ENCODE measurements at regions not wholly inside any gene's neighbourhood (a gene's known extent, or its start where the extent isn't known, plus 50 kb on each side); places are given as distances from the start of the nearest gene placed in this dataset.

- TF ChIP-seq CENPT (CRISPR knock-in tag; IDR thresholded peaks at IDR 0.05; ENCODE audit: low read depth) (no peak), HBP1 (CRISPR knock-in tag; IDR thresholded peaks at IDR 0.05; ENCODE audit: low read depth) (no peak), FOSL1 (CRISPR knock-in tag; IDR thresholded peaks at IDR 0.05; ENCODE audit: borderline replicate concordance) (no peak), HDAC1 (CRISPR knock-in tag; IDR thresholded peaks at IDR 0.05) (no peak)
- Histone ChIP-seq H3K4me2 (ENCODE audit: low read depth, low read length) (no peak overlapping the region), H3K36me3 (replicated peaks in 1 of 2; ENCODE audit: control insufficient read depth in 1 of 2, insufficient read depth in 2 of 2, low read length in 2 of 2) (no peaks in the 10 kb centered on the region), H3K79me2 (ENCODE audit: insufficient read depth, low read length) (no peaks in the 10 kb centered on the region), H3K9ac (ENCODE audit: insufficient read depth, low read depth, low read length) (no peak overlapping the region), H2AFZ (ENCODE audit: low read length) (no peak overlapping the region), H3K27me3 (ENCODE audit: control insufficient read depth in 1 of 2, insufficient read depth in 2 of 2, low read length in 2 of 2) (no peaks in the 10 kb centered on the region), H3K4me1 (ENCODE audit: insufficient read depth, low read length) (no peaks in the 10 kb centered on the region), H3K27ac (ENCODE audit: extremely low read length, insufficient read depth, low read length) (no peak overlapping the region), H3K4me3 (replicated peaks in 1 of 3; ENCODE audit: insufficient read depth in 1 of 3, low read depth in 2 of 3, low read length in 3 of 3) (no peak overlapping the region), H3K9me3 (ENCODE audit: low read length) (peaks cover 80% of the 10 kb centered on the region), H4K20me1 (ENCODE audit: insufficient read depth, low read length) (no peaks in the 10 kb centered on the region)
- no peak for DNase-seq (ENCODE audit: low spot score)
- no peak for ATAC-seq
- FAIRE-seq: no peak
- in situ Hi-C loops (cut with HindIII; ENCODE audit: extremely low pct_ligation_motif_present, low pct_unique_long_range_greater_than_20kb) (no loop called here), intact Hi-C loops (cut with micrococcal nuclease; ENCODE audit: unreplicated experiment) (no loop called here)
- BruUV-seq (replicated peaks): no TSS peak
- WGBS (ENCODE audit: low lambda C conversion rate): 49% methylated on average over 9 of the region's 9 CpGs
- ChIA-PET POLR2A (no interaction called here), CTCF (ENCODE audit: low intra/inter-chr PET ratio, low total read pairs) (no interaction called here)
Observed at GRCh38 chr7:54343511-54343910, 198.7 kb upstream of the VSTM2A start.

- no TSS peak for BruUV-seq (replicated peaks)
- CTCF ChIA-PET (ENCODE audit: low intra/inter-chr PET ratio, low total read pairs): no interaction called here
- Histone ChIP-seq H3K27me3 (ENCODE audit: control insufficient read depth in 1 of 2, insufficient read depth in 2 of 2, low read length in 2 of 2) (no peaks in the 10 kb centered on the region), H3K79me2 (ENCODE audit: insufficient read depth, low read length) (no peaks in the 10 kb centered on the region), H3K27ac (ENCODE audit: extremely low read length, insufficient read depth, low read length) (no peak overlapping the region), H3K9ac (ENCODE audit: insufficient read depth, low read depth, low read length) (no peak overlapping the region), H3K4me2 (ENCODE audit: low read depth, low read length) (no peak overlapping the region), H4K20me1 (ENCODE audit: insufficient read depth, low read length) (no peaks in the 10 kb centered on the region), H3K36me3 (replicated peaks in 1 of 2; ENCODE audit: control insufficient read depth in 1 of 2, insufficient read depth in 2 of 2, low read length in 2 of 2) (no peaks in the 10 kb centered on the region), H2AFZ (ENCODE audit: low read length) (no peak overlapping the region), H3K4me3 (replicated peaks in 1 of 3; ENCODE audit: insufficient read depth in 1 of 3, low read depth in 2 of 3, low read length in 3 of 3) (no peak overlapping the region), H3K9me3 (ENCODE audit: low read length) (peaks cover 73% of the 10 kb centered on the region), H3K4me1 (ENCODE audit: insufficient read depth, low read length) (no peaks in the 10 kb centered on the region)
- intact Hi-C loops (cut with micrococcal nuclease; ENCODE audit: unreplicated experiment) (no loop called here), in situ Hi-C loops (cut with HindIII; ENCODE audit: extremely low pct_ligation_motif_present, low pct_unique_long_range_greater_than_20kb) (no loop called here)
- WGBS (ENCODE audit: low lambda C conversion rate): 0% methylated on average over 1 of the region's 1 CpG
- ATAC-seq (no peak), DNase-seq (ENCODE audit: low spot score) (no peak), FAIRE-seq (no peak)
- POLR2A ChIA-PET: no interaction called here
- TF ChIP-seq HHEX (CRISPR knock-in tag; IDR thresholded peaks at IDR 0.05): no peak
- no peak for TF ChIP-seq HMG20B (CRISPR knock-in tag; conservative IDR thresholded peaks at IDR 0.05)
- no peak for TF ChIP-seq PHB2 (IDR thresholded peaks at IDR 0.05; ENCODE audit: partially characterized antibody)
- TF ChIP-seq ZFP91 (CRISPR knock-in tag; IDR thresholded peaks at IDR 0.05; ENCODE audit: borderline replicate concordance): no peak
- TF ChIP-seq PPARG (CRISPR knock-in tag; conservative IDR thresholded peaks at IDR 0.05): no peak
- no peak for TF ChIP-seq ZNF33B (CRISPR knock-in tag; IDR thresholded peaks at IDR 0.05)
- TF ChIP-seq ZNF142 (CRISPR knock-in tag; IDR thresholded peaks at IDR 0.05): no peak
Observed at GRCh38 chr7:54345746-54346145, 196.4 kb upstream of the VSTM2A start.
